GM21367 (cell line): ENCODE measurements at regions not wholly inside any gene's neighbourhood (a gene's known extent, or its start where the extent isn't known, plus 50 kb on each side); places are given as distances from the start of the nearest gene placed in this dataset.

Experiments
- ATAC-seq: cut with Tn5 transposase; IDR thresholded peaks from one replicate; pipeline ENCODE4 v1.9.1; 2021; ENCODE audit not compliant: unreplicated experiment

GRCh38 chr10:3418041-3418754, 245.6 kb upstream of the PITRM1 start:
- no peak for ATAC-seq

- ATAC-seq: no peak
These were observed 244.5 kb upstream of the PITRM1 start for GRCh38 chr10:3417096-3417495.

GRCh38 chr10:3415878-3416605, 243.5 kb upstream of the PITRM1 start:
- ATAC-seq: no peak

GRCh38 chr10:3415038-3415736, 242.6 kb upstream of the PITRM1 start:
- no peak for ATAC-seq

GRCh38 chr10:3414667-3415023, 242.1 kb upstream of the PITRM1 start:
- no peak for ATAC-seq

GRCh38 chr10:3413937-3414666, 241.5 kb upstream of the PITRM1 start:
- ATAC-seq: no peak

- no peak for ATAC-seq
These were observed 240.1 kb upstream of the PITRM1 start for GRCh38 chr10:3412646-3413045.

- no peak for ATAC-seq
These were observed 239.5 kb upstream of the PITRM1 start for GRCh38 chr10:3412071-3412582.

GRCh38 chr10:3411044-3411443, 238.5 kb upstream of the PITRM1 start:
- no peak for ATAC-seq

GRCh38 chr10:3409928-3410327, 237.3 kb upstream of the PITRM1 start:
- ATAC-seq: no peak

GRCh38 chr10:3408603-3409365, 236.2 kb upstream of the PITRM1 start:
- ATAC-seq: peak; percentile 44

GRCh38 chr10:3407208-3407607, 234.6 kb upstream of the PITRM1 start:
- no peak for ATAC-seq

- no peak for ATAC-seq
These were observed 234.0 kb upstream of the PITRM1 start for GRCh38 chr10:3406556-3406955.

GRCh38 chr10:3404381-3404780, 231.8 kb upstream of the PITRM1 start:
- no peak for ATAC-seq

- no peak for ATAC-seq
These were observed 229.7 kb upstream of the PITRM1 start for GRCh38 chr10:3402187-3402751.

- ATAC-seq: no peak
These were observed 228.9 kb upstream of the PITRM1 start for GRCh38 chr10:3401491-3401938.

- ATAC-seq: no peak
These were observed 227.8 kb upstream of the PITRM1 start for GRCh38 chr10:3400348-3400747.

- no peak for ATAC-seq
These were observed 227.2 kb upstream of the PITRM1 start for GRCh38 chr10:3399756-3400155.

- no peak for ATAC-seq
These were observed 226.5 kb upstream of the PITRM1 start for GRCh38 chr10:3398825-3399646.
